ENCODE measurements at regions not wholly inside any gene's neighbourhood (a gene's known extent, or its start where the extent isn't known, plus 50 kb on each side); places are given as distances from the start of the nearest gene placed in this dataset.

GRCh38 chrX:28223469-28223868 lies 242.2 kb upstream of the DCAF8L1 start:
- TF ChIP-seq EP300 (IDR thresholded peaks at IDR 0.05) (no peak), CTCF (IDR thresholded peaks at IDR 0.05) (no peak), POLR2A (IDR thresholded peaks at IDR 0.05) (no peak)

Measured in ovary (tissue), 3 donors.